IMR-90 (cell line): ENCODE measurements at regions not wholly inside any gene's neighbourhood (a gene's known extent, or its start where the extent isn't known, plus 50 kb on each side); places are given as distances from the start of the nearest gene placed in this dataset.

Experiments used
- ATAC-seq: fragments of 200-7000 bp; cut with Tn5 transposase; 2 replicates; pipeline ENCODE4 v1.9.1; 2020; ENCODE audit warnings: low read depth, mild to moderate bottlenecking, moderate library complexity
- BruUV-seq: library from RNA; stranded (reverse); fragments of 400-500 nt; replicated peaks from 2 replicates; lab custom pipeline; 2021; lab: Mats Ljungman, UMichigan
- CTCF ChIA-PET: fragments of 300-600 bp; formaldehyde crosslinking; extraction: SDS; loops from one replicate; lab custom pipeline; 2021; ENCODE audit warnings: antibody characterized with exemption; lab: Yijun Ruan, JAX
- POLR2A ChIA-PET: fragments of 300-600 bp; sonication (Branson Sonifier 250); formaldehyde crosslinking; loops from one replicate; lab custom pipeline; 2022; ENCODE audit warnings: antibody characterized with exemption; ENCODE audit not compliant: unreplicated experiment; lab: Charles Lee
- DNase-seq: peaks from one replicate; pipeline ENCODE4 v3.0.0; 2013
- H2AFZ ChIP-seq: replicated peaks from 2 replicates; pipeline ENCODE3; 2013; ENCODE audit warnings: low read length, mild to moderate bottlenecking; ENCODE audit not compliant: poor library complexity
- H2AK5ac ChIP-seq: 2 replicates; pipeline ENCODE4 v1.6.1; 2013; ENCODE audit warnings: low read depth, low read length, inconsistent platforms
- H2AK9ac ChIP-seq: replicated peaks from 2 replicates; pipeline ENCODE3; 2013; ENCODE audit warnings: mild to moderate bottlenecking, low read depth, low read length, moderate library complexity; ENCODE audit not compliant: poor library complexity
- H2BK120ac ChIP-seq: 2 replicates; pipeline ENCODE4 v1.6.1; 2013; ENCODE audit warnings: low read depth, low read length, inconsistent platforms
- H2BK15ac ChIP-seq: 3 replicates; pipeline ENCODE4 v1.6.1; 2013; ENCODE audit warnings: low read depth, low read length, inconsistent platforms
- H2BK20ac ChIP-seq: 2 replicates; pipeline ENCODE4 v1.6.1; 2013; ENCODE audit warnings: low read depth, mild to moderate bottlenecking, inconsistent platforms, low read length, moderate library complexity
- H2BK5ac ChIP-seq: 2 replicates; pipeline ENCODE4 v1.6.1; 2013; ENCODE audit warnings: mild to moderate bottlenecking, low read depth, low read length, inconsistent platforms; ENCODE audit not compliant: poor library complexity, severe bottlenecking
- H3K14ac ChIP-seq: replicated peaks from 2 replicates; pipeline ENCODE4 v1.6.1; 2013; ENCODE audit warnings: low read depth, low read length, inconsistent platforms
- H3K18ac ChIP-seq: 2 replicates; pipeline ENCODE4 v1.6.1; 2013; ENCODE audit warnings: low read depth, low read length, control low read depth
- H3K23ac ChIP-seq: 2 replicates; pipeline ENCODE4 v1.6.1; 2013; ENCODE audit warnings: low read depth, low read length, inconsistent platforms
- H3K27ac ChIP-seq: 2 replicates; pipeline ENCODE4 v1.5.1; 2013; ENCODE audit warnings: mild to moderate bottlenecking, control low read depth, low read length; ENCODE audit not compliant: insufficient read depth
- H3K27me3 ChIP-seq: 2 replicates; pipeline ENCODE4 v1.6.1; 2013; ENCODE audit warnings: low read length; ENCODE audit not compliant: control insufficient read depth, insufficient read depth
- H3K36me3 ChIP-seq: 2 replicates; pipeline ENCODE4 v1.6.1; 2013; ENCODE audit warnings: low read length, mixed read lengths; ENCODE audit not compliant: control insufficient read depth, insufficient read depth
- H3K4ac ChIP-seq: 2 replicates; pipeline ENCODE4 v1.6.1; 2013; ENCODE audit warnings: low read depth, low read length, inconsistent platforms
- H3K4me1 ChIP-seq: 2 replicates; pipeline ENCODE4 v1.6.1; 2013; ENCODE audit warnings: low read length, mixed read lengths; ENCODE audit not compliant: control insufficient read depth, insufficient read depth
- H3K4me2 ChIP-seq: 2 replicates; pipeline ENCODE4 v1.6.1; 2013; ENCODE audit warnings: low read depth, mild to moderate bottlenecking, control low read depth, low read length, moderate library complexity
- H3K4me3 ChIP-seq: 2 replicates; pipeline ENCODE4 v1.5.1; 2013; ENCODE audit warnings: low read depth, mild to moderate bottlenecking, control low read depth, low read length, moderate library complexity; ENCODE audit not compliant: insufficient read depth
- H3K56ac ChIP-seq: 2 replicates; pipeline ENCODE4 v1.6.1; 2013; ENCODE audit warnings: low read length, inconsistent platforms; ENCODE audit not compliant: insufficient read depth; ENCODE audit errors: extremely low read depth
- H3K79me1 ChIP-seq, 2 experiments: 2 replicates each; pipeline ENCODE4 v1.6.1; 2013; ENCODE audit warnings: low read length in 2 of 2, inconsistent platforms in 1 of 2, low read depth in 1 of 2
- H3K9ac ChIP-seq: 2 replicates; pipeline ENCODE4 v1.6.1; 2013; ENCODE audit warnings: low read depth, low read length, control low read depth
- H3K9me1 ChIP-seq: 2 replicates; pipeline ENCODE4 v1.6.1; 2013; ENCODE audit warnings: low read length, inconsistent platforms; ENCODE audit not compliant: insufficient read depth
- H3K9me3 ChIP-seq: 2 replicates; pipeline ENCODE4 v1.6.1; 2013; ENCODE audit warnings: low read length; ENCODE audit not compliant: control insufficient read depth, insufficient read depth
- H4K20me1 ChIP-seq: 2 replicates; pipeline ENCODE4 v1.6.1; 2013; ENCODE audit warnings: low read length, inconsistent platforms; ENCODE audit not compliant: insufficient read depth
- H4K5ac ChIP-seq: 2 replicates; pipeline ENCODE4 v1.6.1; 2013; ENCODE audit warnings: mild to moderate bottlenecking, low read depth, low read length, control low read depth
- H4K8ac ChIP-seq, 2 experiments: 2 replicates each; pipeline ENCODE4 v1.6.1; 2013; ENCODE audit warnings: low read depth in 2 of 2, low read length in 2 of 2, control low read depth in 1 of 2, inconsistent platforms in 1 of 2
- H4K91ac ChIP-seq: 2 replicates; pipeline ENCODE4 v1.6.1; 2013; ENCODE audit warnings: low read depth, low read length, inconsistent platforms; ENCODE audit not compliant: insufficient read depth
- MXI1 ChIP-seq: IDR thresholded peaks from 2 replicates; pipeline ENCODE4 v1.6.1; 2012; ENCODE audit warnings: low read depth, mild to moderate bottlenecking, low read length, moderate library complexity, borderline replicate concordance
- WGBS, 2 experiments: methylation state at CpG; one replicate each; pipeline versions ENCODE4 v1.1.5 to v1.1.7; 2013; ENCODE audit warnings: missing lambda C conversion rate in 2 of 2; ENCODE audit not compliant: insufficient read length in 1 of 2; ENCODE audit errors: extremely low coverage in 2 of 2; 5-methylcytosine and 5-hydroxymethylcytosine counted together
- dilution Hi-C: fragments of 300-500 bp; cut with HindIII; formaldehyde crosslinking; loops from one replicate; pipeline ENCODE4 v1.14.3; 2018; ENCODE audit warnings: low sequenced_read_pairs; ENCODE audit not compliant: unreplicated experiment
- in situ Hi-C: fragments of 300-500 bp; cut with MboI; formaldehyde crosslinking; loops from 3 replicates; pipeline ENCODE4 v1.14.3; 2019; ENCODE audit warnings: low sequenced_read_pairs, inconsistent platforms, mixed read lengths
- intact Hi-C: fragments of 100-400 bp; cut with micrococcal nuclease; formaldehyde crosslinking; loops from 2 replicates; pipeline ENCODE4 v1.10.0; 2022

- Histone ChIP-seq H4K20me1 (no peaks in the 10 kb centered on the region), H3K4me2 (no peak overlapping the region), H3K23ac (no peak overlapping the region), H3K14ac (no peak overlapping the region), H2AK5ac (no peak overlapping the region), H2BK5ac (no peak overlapping the region), H2BK20ac (no peak overlapping the region), H2BK15ac (no peak overlapping the region), H3K9ac (no peak overlapping the region), H3K4me3 (no peak overlapping the region), H2BK120ac (no peak overlapping the region), H4K91ac (no peak overlapping the region), H3K27ac (no peak overlapping the region), H3K4me1 (peaks cover 2% of the 10 kb centered on the region; the same call in 1 of the 2 replicates), H3K27me3 (no peaks in the 10 kb centered on the region), H3K79me1 (no peaks in the 10 kb centered on the region), H3K18ac (no peak overlapping the region), H4K8ac (no peak overlapping the region), H2AFZ (no peak overlapping the region), H3K9me3 (no peaks in the 10 kb centered on the region), H4K5ac (no peak overlapping the region), H3K36me3 (no peaks in the 10 kb centered on the region), H3K56ac (no peak overlapping the region), H3K4ac (no peak overlapping the region), H3K9me1 (no peaks in the 10 kb centered on the region), H2AK9ac (no peak overlapping the region)
- in situ Hi-C loops (no loop called here), dilution Hi-C loops (no loop called here), intact Hi-C loops (no loop called here)
- no peak for DNase-seq
- BruUV-seq = no TSS peak
- WGBS, 2 experiments = no CpG with 5 or more reads among the region's 3 CpGs
- ChIA-PET CTCF (no interaction called here), POLR2A (no interaction called here)
- no peak for ATAC-seq
- no peak for TF ChIP-seq MXI1
These were observed 1884.0 kb upstream of the CELF4 start for GRCh38 chr18:39449566-39449965.
